Upper lobe of left lung (tissue), 6 donors: ENCODE measurements at regions not wholly inside any gene's neighbourhood (a gene's known extent, or its start where the extent isn't known, plus 50 kb on each side); places are given as distances from the start of the nearest gene placed in this dataset.

Experiments
- ATAC-seq, 2 donors: fragments of 200-7000 bp; cut with Tn5 transposase; one replicate each; pipeline ENCODE4 v1.9.1; 2022; ENCODE audit warnings: mild to moderate bottlenecking in 2 of 2, moderate library complexity in 2 of 2; ENCODE audit not compliant: low FRiP score in 2 of 2
- DNase-seq, 2 donors: peaks; one replicate each; pipeline ENCODE4 v3.0.0-alpha.2; 2019 to 2020
- H3K27ac ChIP-seq, 4 donors: fragments of 200-600 bp; sonication (generic); one replicate each; pipeline ENCODE4 v1.5.1; 2016 to 2019
- H3K27me3 ChIP-seq, 4 donors: fragments of 200-600 bp; sonication (generic); one replicate each; pipeline ENCODE4 v1.5.1; 2017 to 2019
- H3K36me3 ChIP-seq, 4 donors: fragments of 200-600 bp; sonication (generic); one replicate each; pipeline ENCODE4 v1.5.1; 2016 to 2019
- H3K4me1 ChIP-seq, 4 donors: fragments of 200-600 bp; sonication (generic); one replicate each; pipeline ENCODE4 v1.5.1; 2018 to 2019
- H3K4me3 ChIP-seq, 4 donors: fragments of 200-600 bp; sonication (generic); one replicate each; pipeline ENCODE4 v1.5.1; 2017 to 2019; ENCODE audit warnings: mild to moderate bottlenecking in 2 of 4, moderate library complexity in 1 of 4
- H3K9me3 ChIP-seq, 4 donors: fragments of 200-600 bp; sonication (generic); one replicate each; pipeline ENCODE4 v1.5.1; 2018 to 2019
- CTCF ChIP-seq, 6 experiments: fragments of 450-650 bp in 4 of 6; fragments of 200-600 bp in 2 of 6; sonication (generic) in 2 of 6; IDR thresholded peaks; one replicate each; pipeline ENCODE4 v1.5.1; 2016 to 2019; ENCODE audit warnings: antibody characterized with exemption in 6 of 6
- EP300 ChIP-seq, 4 donors: sonication (generic); formaldehyde crosslinking; IDR thresholded peaks; one replicate each; pipeline ENCODE4 v1.5.1; 2017; ENCODE audit warnings: antibody characterized with exemption in 4 of 4, control low read depth in 2 of 4
- POLR2A ChIP-seq, 4 donors: fragments of 450-650 bp; IDR thresholded peaks; one replicate each; pipeline ENCODE4 v1.5.1; 2016 to 2017; ENCODE audit warnings: antibody characterized with exemption in 4 of 4, mild to moderate bottlenecking in 2 of 4
- POLR2AphosphoS5 ChIP-seq, 2 donors: sonication (generic); formaldehyde crosslinking; IDR thresholded peaks; one replicate each; pipeline ENCODE4 v1.5.1; 2017; ENCODE audit warnings: antibody characterized with exemption in 2 of 2
- WGBS, 2 donors: methylation state at CpG; one replicate each; pipeline ENCODE4 v1.1.5; 2017 to 2018; 5-methylcytosine and 5-hydroxymethylcytosine counted together
- donor health status: DM: no; HTN: no; CAD: no; lungs with moderate emphysema.
- donor health status: DM: no; HTN: yes; CAD: no; lungs with severe emphysema.

- 77 to 80% methylated on average over 13 of the region's 13 CpGs for WGBS, 2 donors
- H3K36me3 ChIP-seq: no peaks in the 10 kb centered on the region
- no peak for ATAC-seq
- H3K4me1 ChIP-seq: no peaks in the 10 kb centered on the region
- H3K27me3 ChIP-seq: no peaks in the 10 kb centered on the region
- no peaks in the 10 kb centered on the region for H3K9me3 ChIP-seq
- TF ChIP-seq CTCF (IDR thresholded peaks at IDR 0.05): no peak
- TF ChIP-seq EP300 (IDR thresholded peaks at IDR 0.05): no peak
- TF ChIP-seq POLR2A (IDR thresholded peaks at IDR 0.05): no peak
- no peak for TF ChIP-seq POLR2AphosphoS5 (IDR thresholded peaks at IDR 0.05)
- H3K4me3 ChIP-seq: no peak overlapping the region
- no peak overlapping the region for H3K27ac ChIP-seq
- no peak for DNase-seq
Observed at GRCh38 chr13:105996391-105997025, 539.0 kb downstream of the EFNB2 start.

- DNase-seq (no peak), ATAC-seq (no peak)
- Histone ChIP-seq H3K27me3 (no peaks in the 10 kb centered on the region), H3K27ac (no peak overlapping the region), H3K9me3 (no peaks in the 10 kb centered on the region), H3K4me1 (no peaks in the 10 kb centered on the region), H3K36me3 (no peaks in the 10 kb centered on the region), H3K4me3 (no peak overlapping the region)
- TF ChIP-seq EP300 (IDR thresholded peaks at IDR 0.05) (no peak), POLR2A (IDR thresholded peaks at IDR 0.05) (no peak), CTCF (IDR thresholded peaks at IDR 0.05) (no peak), POLR2AphosphoS5 (IDR thresholded peaks at IDR 0.05) (no peak)
- WGBS, 2 donors: 89 to 91% methylated on average over 5 of the region's 5 CpGs
Observed at GRCh38 chr13:105994340-105994739, 541.1 kb downstream of the EFNB2 start.

- H3K27me3 ChIP-seq: no peaks in the 10 kb centered on the region
- H3K4me1 ChIP-seq: no peaks in the 10 kb centered on the region
- peak; percentile 19 to 46 for ATAC-seq
- no peak for DNase-seq
- WGBS, 2 donors: 72 to 73% methylated on average over 4 of the region's 4 CpGs
- no peak for TF ChIP-seq EP300 (IDR thresholded peaks at IDR 0.05)
- H3K36me3 ChIP-seq: no peaks in the 10 kb centered on the region
- no peaks in the 10 kb centered on the region for H3K9me3 ChIP-seq
- no peak overlapping the region for H3K27ac ChIP-seq
- H3K4me3 ChIP-seq: no peak overlapping the region
Observed at GRCh38 chr13:105991622-105992277, 543.7 kb downstream of the EFNB2 start.

GRCh38 chr13:105991131-105991530 lies 544.3 kb downstream of the EFNB2 start:
- TF ChIP-seq POLR2AphosphoS5 (IDR thresholded peaks at IDR 0.05) (no peak), POLR2A (IDR thresholded peaks at IDR 0.05) (no peak), EP300 (IDR thresholded peaks at IDR 0.05) (no peak), CTCF (IDR thresholded peaks at IDR 0.05) (no peak)
- H3K4me1 ChIP-seq: no peaks in the 10 kb centered on the region
- no peak for ATAC-seq
- H3K27me3 ChIP-seq: no peaks in the 10 kb centered on the region
- H3K27ac ChIP-seq: no peak overlapping the region
- H3K9me3 ChIP-seq: no peaks in the 10 kb centered on the region
- no peak overlapping the region for H3K4me3 ChIP-seq
- H3K36me3 ChIP-seq: no peaks in the 10 kb centered on the region
- 79 to 86% methylated on average over 1 of the region's 1 CpG for WGBS, 2 donors
- no peak for DNase-seq

GRCh38 chr13:105990256-105990958 lies 545.1 kb downstream of the EFNB2 start:
- no peak for TF ChIP-seq CTCF (IDR thresholded peaks at IDR 0.05)
- TF ChIP-seq POLR2A (IDR thresholded peaks at IDR 0.05): no peak
- TF ChIP-seq EP300 (IDR thresholded peaks at IDR 0.05): no peak
- TF ChIP-seq POLR2AphosphoS5 (IDR thresholded peaks at IDR 0.05): no peak
- H3K9me3 ChIP-seq: no peaks in the 10 kb centered on the region
- no peaks in the 10 kb centered on the region for H3K4me1 ChIP-seq
- H3K36me3 ChIP-seq: no peaks in the 10 kb centered on the region
- DNase-seq (no peak), ATAC-seq (no peak)
- no peak overlapping the region for H3K4me3 ChIP-seq
- no peaks in the 10 kb centered on the region for H3K27me3 ChIP-seq
- H3K27ac ChIP-seq: no peak overlapping the region
- WGBS, 2 donors: 66 to 70% methylated on average over 4 of the region's 4 CpGs
